ENCODE measurements at regions not wholly inside any gene's neighbourhood (a gene's known extent, or its start where the extent isn't known, plus 50 kb on each side); places are given as distances from the start of the nearest gene placed in this dataset.

DNA sequence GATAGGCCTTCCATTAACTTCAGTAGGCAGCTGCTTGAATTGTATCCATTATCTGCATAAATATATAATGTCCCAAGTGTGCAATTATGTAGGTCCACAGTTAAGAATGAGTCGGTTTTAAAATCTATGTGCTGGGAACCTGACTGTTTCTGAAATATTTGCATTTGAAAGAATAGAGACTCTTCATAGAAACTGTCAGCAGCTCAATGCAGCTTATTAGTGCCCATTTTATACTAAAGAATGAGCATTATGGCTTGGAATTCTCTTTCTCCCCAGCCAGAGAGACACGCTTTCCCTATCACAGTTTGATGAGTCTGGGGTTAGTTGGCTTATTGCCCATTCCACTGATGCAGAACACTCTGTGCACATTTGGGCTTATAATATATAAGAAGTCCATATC is 202.0 kb upstream of the PCDH7 start:
- 0% methylated on average over 2 of the region's 2 CpGs for WGBS (ENCODE audit: low lambda C conversion rate)
- no TSS peak for BruUV-seq (replicated peaks)
- Histone ChIP-seq H3K27ac (ENCODE audit: extremely low read length, insufficient read depth, low read length) (no peak overlapping the region), H2AFZ (ENCODE audit: low read length) (no peak overlapping the region), H4K20me1 (ENCODE audit: insufficient read depth, low read length) (no peaks in the 10 kb centered on the region), H3K4me3 (replicated peaks in 1 of 3; ENCODE audit: insufficient read depth in 1 of 3, low read depth in 2 of 3, low read length in 3 of 3) (no peak overlapping the region), H3K79me2 (ENCODE audit: insufficient read depth, low read length) (no peaks in the 10 kb centered on the region), H3K4me2 (ENCODE audit: low read depth, low read length) (no peak overlapping the region), H3K4me1 (ENCODE audit: insufficient read depth, low read length) (no peaks in the 10 kb centered on the region), H3K9ac (ENCODE audit: insufficient read depth, low read depth, low read length) (no peak overlapping the region), H3K27me3 (ENCODE audit: control insufficient read depth in 1 of 2, insufficient read depth in 2 of 2, low read length in 2 of 2) (no peaks in the 10 kb centered on the region), H3K9me3 (ENCODE audit: low read length) (peaks cover 54% of the 10 kb centered on the region), H3K36me3 (replicated peaks in 1 of 2; ENCODE audit: control insufficient read depth in 1 of 2, insufficient read depth in 2 of 2, low read length in 2 of 2) (no peaks in the 10 kb centered on the region)
- no peak for ATAC-seq
- intact Hi-C loops (cut with micrococcal nuclease; ENCODE audit: unreplicated experiment) = no loop called here
- no peak for FAIRE-seq
- CTCF ChIA-PET (ENCODE audit: low intra/inter-chr PET ratio, low total read pairs) = no interaction called here
- no peak for DNase-seq (ENCODE audit: low spot score)
- in situ Hi-C loops (cut with HindIII; ENCODE audit: extremely low pct_ligation_motif_present, low pct_unique_long_range_greater_than_20kb) = no loop called here
- TF ChIP-seq ZNF572 (CRISPR knock-in tag; IDR thresholded peaks at IDR 0.05) (no peak), SNAI1 (CRISPR knock-in tag; IDR thresholded peaks at IDR 0.05; ENCODE audit: borderline replicate concordance) (no peak), ZNF720 (CRISPR knock-in tag; IDR thresholded peaks at IDR 0.05) (no peak), ZNF792 (CRISPR knock-in tag; IDR thresholded peaks at IDR 0.05) (no peak), RNF2 (conservative IDR thresholded peaks at IDR 0.05; ENCODE audit: low read depth) (no peak), ZNF30 (CRISPR knock-in tag; IDR thresholded peaks at IDR 0.05) (no peak), TBX2 (CRISPR knock-in tag; IDR thresholded peaks at IDR 0.05; ENCODE audit: borderline replicate concordance) (no peak)
- TF ChIP-seq, protein P1, sequence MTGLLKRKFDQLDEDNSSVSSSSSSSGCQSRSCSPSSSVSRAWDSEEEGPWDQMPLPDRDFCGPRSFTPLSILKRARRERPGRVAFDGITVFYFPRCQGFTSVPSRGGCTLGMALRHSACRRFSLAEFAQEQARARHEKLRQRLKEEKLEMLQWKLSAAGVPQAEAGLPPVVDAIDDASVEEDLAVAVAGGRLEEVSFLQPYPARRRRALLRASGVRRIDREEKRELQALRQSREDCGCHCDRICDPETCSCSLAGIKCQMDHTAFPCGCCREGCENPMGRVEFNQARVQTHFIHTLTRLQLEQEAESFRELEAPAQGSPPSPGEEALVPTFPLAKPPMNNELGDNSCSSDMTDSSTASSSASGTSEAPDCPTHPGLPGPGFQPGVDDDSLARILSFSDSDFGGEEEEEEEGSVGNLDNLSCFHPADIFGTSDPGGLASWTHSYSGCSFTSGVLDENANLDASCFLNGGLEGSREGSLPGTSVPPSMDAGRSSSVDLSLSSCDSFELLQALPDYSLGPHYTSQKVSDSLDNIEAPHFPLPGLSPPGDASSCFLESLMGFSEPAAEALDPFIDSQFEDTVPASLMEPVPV (CRISPR knock-in tag; IDR thresholded peaks at IDR 0.05) = no peak
- POLR2A ChIA-PET = no interaction called here

DNA sequence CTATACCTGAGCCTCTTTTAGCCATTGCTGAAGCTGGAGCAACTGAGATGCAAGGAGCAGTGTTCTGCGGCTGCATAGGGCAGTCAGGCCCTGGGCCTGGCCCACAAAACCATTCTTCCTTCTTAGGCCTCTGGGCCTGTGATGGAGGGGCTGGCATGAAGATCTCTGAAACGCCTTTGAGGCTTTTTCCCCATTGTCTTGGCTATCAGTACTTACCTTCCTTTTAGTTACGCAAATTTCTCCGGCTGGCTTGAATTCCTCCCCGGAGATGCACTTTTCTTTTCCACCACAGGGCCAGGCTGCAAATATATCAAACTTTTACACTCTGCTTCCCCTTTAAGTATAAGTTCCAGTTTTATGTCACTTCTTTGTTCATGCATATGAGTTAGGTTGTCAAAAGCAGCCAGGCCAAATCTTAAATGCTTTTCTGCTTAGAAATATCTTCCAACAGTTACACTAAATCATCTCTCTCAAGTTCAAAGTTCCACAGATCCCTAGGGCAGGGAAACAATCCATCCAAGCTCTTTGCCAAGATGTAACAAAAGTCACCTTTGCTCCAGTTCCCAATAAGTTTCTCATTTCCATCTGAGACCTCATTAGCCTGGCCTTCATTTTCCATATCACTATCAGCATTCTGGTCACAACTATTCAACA is 194.4 kb upstream of the PCDH7 start:
- H2AFZ ChIP-seq (ENCODE audit: low read length) = no peak overlapping the region
- intact Hi-C loops (cut with micrococcal nuclease; ENCODE audit: unreplicated experiment) (no loop called here), in situ Hi-C loops (cut with HindIII; ENCODE audit: extremely low pct_ligation_motif_present, low pct_unique_long_range_greater_than_20kb) (no loop called here)
- no peaks in the 10 kb centered on the region for H3K4me1 ChIP-seq (ENCODE audit: insufficient read depth, low read length)
- H3K27ac ChIP-seq (ENCODE audit: extremely low read length, insufficient read depth, low read length) = no peak overlapping the region
- H3K4me3 ChIP-seq (replicated peaks in 1 of 3; ENCODE audit: insufficient read depth in 1 of 3, low read depth in 2 of 3, low read length in 3 of 3) = no peak overlapping the region
- CTCF ChIA-PET (ENCODE audit: low intra/inter-chr PET ratio, low total read pairs) = no interaction called here
- WGBS (ENCODE audit: low lambda C conversion rate) = 29% methylated on average over 4 of the region's 5 CpGs
- H3K9ac ChIP-seq (ENCODE audit: insufficient read depth, low read depth, low read length) = no peak overlapping the region
- POLR2A ChIA-PET = no interaction called here
- no peaks in the 10 kb centered on the region for H3K36me3 ChIP-seq (replicated peaks in 1 of 2; ENCODE audit: control insufficient read depth in 1 of 2, insufficient read depth in 2 of 2, low read length in 2 of 2)
- H3K27me3 ChIP-seq (ENCODE audit: control insufficient read depth in 1 of 2, insufficient read depth in 2 of 2, low read length in 2 of 2) = no peaks in the 10 kb centered on the region
- ATAC-seq (no peak), DNase-seq (ENCODE audit: low spot score) (no peak), FAIRE-seq (no peak)
- no peaks in the 10 kb centered on the region for H3K79me2 ChIP-seq (ENCODE audit: insufficient read depth, low read length)
- H4K20me1 ChIP-seq (ENCODE audit: insufficient read depth, low read length) = no peaks in the 10 kb centered on the region
- no peak overlapping the region for H3K4me2 ChIP-seq (ENCODE audit: low read depth, low read length)
- BruUV-seq (replicated peaks) = no TSS peak
- TF ChIP-seq FOXM1 (CRISPR knock-in tag; IDR thresholded peaks at IDR 0.05) (no peak), HNRNPUL1 (IDR thresholded peaks at IDR 0.05; ENCODE audit: low read depth, low read length) (no peak), SMAD3 (CRISPR knock-in tag; IDR thresholded peaks at IDR 0.05) (no peak), ZZZ3 (CRISPR knock-in tag; IDR thresholded peaks at IDR 0.05; ENCODE audit: borderline replicate concordance) (no peak), ZNF543 (CRISPR knock-in tag; IDR thresholded peaks at IDR 0.05) (no peak)
- peaks cover 82% of the 10 kb centered on the region for H3K9me3 ChIP-seq (ENCODE audit: low read length)
